Endodermal cell (in vitro differentiated cells): ENCODE measurements at regions not wholly inside any gene's neighbourhood (a gene's known extent, or its start where the extent isn't known, plus 50 kb on each side); places are given as distances from the start of the nearest gene placed in this dataset.

Experiments used
- DNase-seq: peaks from one replicate; pipeline ENCODE4 v3.0.0-alpha.2; 2017
- H3K27ac ChIP-seq: 2 replicates; pipeline ENCODE4 v1.5.1; 2013; ENCODE audit warnings: mild to moderate bottlenecking, low read depth, low read length, moderate library complexity
- H3K27me3 ChIP-seq: 2 replicates; pipeline ENCODE4 v1.6.1; 2013; ENCODE audit warnings: mild to moderate bottlenecking, low read length, moderate library complexity; ENCODE audit not compliant: insufficient read depth, control insufficient read depth, poor library complexity, severe bottlenecking
- H3K36me3 ChIP-seq: 2 replicates; pipeline ENCODE4 v1.7.0; 2013; ENCODE audit warnings: mild to moderate bottlenecking, low read length, moderate library complexity; ENCODE audit not compliant: control insufficient read depth, insufficient read depth
- H3K4me1 ChIP-seq: one replicate; pipeline ENCODE4 v1.7.0; 2013; ENCODE audit warnings: low read length; ENCODE audit not compliant: control insufficient read depth, insufficient read depth
- H3K4me3 ChIP-seq: 2 replicates; pipeline ENCODE4 v1.5.1; 2013; ENCODE audit warnings: mild to moderate bottlenecking, low read length, moderate library complexity
- H3K9ac ChIP-seq: 2 replicates; pipeline ENCODE4 v1.6.1; 2013; ENCODE audit warnings: mild to moderate bottlenecking, low read length, moderate library complexity; ENCODE audit not compliant: poor library complexity, severe bottlenecking; ENCODE audit errors: extremely low read depth
- H3K9me3 ChIP-seq: 2 replicates; pipeline ENCODE4 v1.6.1; 2013; ENCODE audit warnings: mild to moderate bottlenecking, low read length, moderate library complexity; ENCODE audit not compliant: control insufficient read depth
- H3K27ac Mint-ChIP-seq: 2 replicates; pipeline ENCODE4 v1.8.0; 2020; ENCODE audit warnings: mixed read lengths
- H3K27me3 Mint-ChIP-seq: 2 replicates; pipeline ENCODE4 v1.8.0; 2021; ENCODE audit warnings: mild to moderate bottlenecking, mixed read lengths; ENCODE audit not compliant: insufficient read depth
- H3K36me3 Mint-ChIP-seq: 2 replicates; pipeline ENCODE4 v1.8.0; 2020; ENCODE audit warnings: low read depth, mixed read lengths
- H3K4me1 Mint-ChIP-seq: 2 replicates; pipeline ENCODE4 v1.8.0; 2020; ENCODE audit warnings: mixed read lengths
- H3K4me3 Mint-ChIP-seq: 2 replicates; pipeline ENCODE4 v1.8.0; 2020; ENCODE audit warnings: mild to moderate bottlenecking, moderate library complexity, mixed read lengths
- H3K9me3 Mint-ChIP-seq: 2 replicates; pipeline ENCODE4 v1.8.0; 2020; ENCODE audit warnings: mild to moderate bottlenecking, mixed read lengths
- WGBS, 2 experiments: methylation state at CpG; one replicate each; pipeline versions ENCODE4 v1.1.5 to v1.1.7; 2013; ENCODE audit warnings: missing lambda C conversion rate in 2 of 2, mixed read lengths in 1 of 2; ENCODE audit not compliant: insufficient coverage in 1 of 2, insufficient read length in 1 of 2; 5-methylcytosine and 5-hydroxymethylcytosine counted together
- TF ChIP-seq, protein P1 (sequence below): fragments of 200-600 bp; sonication (generic); conservative IDR thresholded peaks from 2 replicates; pipeline ENCODE4 v1.5.0; 2021; ENCODE audit warnings: antibody characterized with exemption, mild to moderate bottlenecking

DNA sequence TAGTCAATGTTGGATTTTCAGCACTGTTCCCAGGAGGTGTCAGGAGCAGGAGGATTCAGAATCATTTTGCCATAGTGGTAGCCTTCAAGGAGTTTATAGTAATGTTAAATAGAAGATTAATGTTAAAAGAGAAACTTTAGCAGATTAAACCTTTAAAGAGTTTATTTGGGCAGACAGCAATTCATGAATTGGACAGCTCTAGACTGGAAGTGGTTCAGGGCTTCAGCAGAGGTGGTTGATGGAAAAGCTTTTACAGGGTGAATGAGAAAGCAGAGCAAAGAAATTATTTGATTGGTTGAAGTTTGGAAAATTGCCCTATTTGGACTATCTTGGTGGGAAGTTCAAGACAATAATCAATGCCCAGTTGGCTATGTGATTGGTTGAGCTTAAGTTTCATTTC, 416.6 kb upstream of the TBL1XR1 start:
- Mint-ChIP-seq H3K9me3 (no peaks in the 10 kb centered on the region), H3K27me3 (no peaks in the 10 kb centered on the region), H3K4me1 (peaks cover 28% of the 10 kb centered on the region), H3K27ac (no peak overlapping the region), H3K36me3 (no peaks in the 10 kb centered on the region), H3K4me3 (no peak overlapping the region)
- DNase-seq = no peak
- Histone ChIP-seq H3K9ac (no peak overlapping the region), H3K27ac (no peak overlapping the region), H3K36me3 (no peaks in the 10 kb centered on the region), H3K4me3 (no peak overlapping the region), H3K27me3 (no peaks in the 10 kb centered on the region), H3K4me1 (peaks cover 6% of the 10 kb centered on the region), H3K9me3 (peaks cover 6% of the 10 kb centered on the region)
- TF ChIP-seq, protein P1, sequence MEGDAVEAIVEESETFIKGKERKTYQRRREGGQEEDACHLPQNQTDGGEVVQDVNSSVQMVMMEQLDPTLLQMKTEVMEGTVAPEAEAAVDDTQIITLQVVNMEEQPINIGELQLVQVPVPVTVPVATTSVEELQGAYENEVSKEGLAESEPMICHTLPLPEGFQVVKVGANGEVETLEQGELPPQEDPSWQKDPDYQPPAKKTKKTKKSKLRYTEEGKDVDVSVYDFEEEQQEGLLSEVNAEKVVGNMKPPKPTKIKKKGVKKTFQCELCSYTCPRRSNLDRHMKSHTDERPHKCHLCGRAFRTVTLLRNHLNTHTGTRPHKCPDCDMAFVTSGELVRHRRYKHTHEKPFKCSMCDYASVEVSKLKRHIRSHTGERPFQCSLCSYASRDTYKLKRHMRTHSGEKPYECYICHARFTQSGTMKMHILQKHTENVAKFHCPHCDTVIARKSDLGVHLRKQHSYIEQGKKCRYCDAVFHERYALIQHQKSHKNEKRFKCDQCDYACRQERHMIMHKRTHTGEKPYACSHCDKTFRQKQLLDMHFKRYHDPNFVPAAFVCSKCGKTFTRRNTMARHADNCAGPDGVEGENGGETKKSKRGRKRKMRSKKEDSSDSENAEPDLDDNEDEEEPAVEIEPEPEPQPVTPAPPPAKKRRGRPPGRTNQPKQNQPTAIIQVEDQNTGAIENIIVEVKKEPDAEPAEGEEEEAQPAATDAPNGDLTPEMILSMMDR = no peak

DNA sequence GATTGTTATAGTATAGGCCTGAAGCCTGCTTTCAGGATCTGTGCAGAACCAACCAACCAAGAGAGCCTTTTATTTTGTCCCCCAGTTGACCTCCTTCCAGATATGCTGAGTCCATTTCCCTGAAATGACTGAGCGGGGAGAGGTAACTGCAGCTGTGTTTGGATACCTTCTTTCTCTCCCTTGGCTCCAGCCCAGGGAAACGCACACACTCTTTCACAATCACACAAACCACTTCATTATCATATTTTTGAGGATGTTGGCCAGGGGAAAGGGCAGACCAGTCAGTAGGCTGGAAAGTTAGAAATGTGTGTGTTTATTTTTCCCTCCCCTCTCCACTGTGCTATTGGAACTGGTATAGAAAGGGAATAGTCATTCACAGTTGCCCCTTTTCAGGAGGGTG, 417.7 kb upstream of the TBL1XR1 start:
- no peaks in the 10 kb centered on the region for H3K36me3 ChIP-seq
- peaks cover 6% of the 10 kb centered on the region for H3K4me1 ChIP-seq
- H3K4me1 Mint-ChIP-seq = peaks cover 20% of the 10 kb centered on the region
- TF ChIP-seq, protein P1 = no peak
- no peaks in the 10 kb centered on the region for H3K9me3 Mint-ChIP-seq
- H3K27ac Mint-ChIP-seq = no peak overlapping the region
- no peaks in the 10 kb centered on the region for H3K27me3 Mint-ChIP-seq
- H3K27me3 ChIP-seq = no peaks in the 10 kb centered on the region
- no peak overlapping the region for H3K4me3 Mint-ChIP-seq
- WGBS, 2 experiments = 84 to 100% methylated on average over 1 of the region's 2 CpGs
- peaks cover 6% of the 10 kb centered on the region for H3K9me3 ChIP-seq
- no peak overlapping the region for H3K4me3 ChIP-seq
- H3K9ac ChIP-seq = no peak overlapping the region
- no peak overlapping the region for H3K27ac ChIP-seq
- no peaks in the 10 kb centered on the region for H3K36me3 Mint-ChIP-seq
- DNase-seq = no peak

DNA sequence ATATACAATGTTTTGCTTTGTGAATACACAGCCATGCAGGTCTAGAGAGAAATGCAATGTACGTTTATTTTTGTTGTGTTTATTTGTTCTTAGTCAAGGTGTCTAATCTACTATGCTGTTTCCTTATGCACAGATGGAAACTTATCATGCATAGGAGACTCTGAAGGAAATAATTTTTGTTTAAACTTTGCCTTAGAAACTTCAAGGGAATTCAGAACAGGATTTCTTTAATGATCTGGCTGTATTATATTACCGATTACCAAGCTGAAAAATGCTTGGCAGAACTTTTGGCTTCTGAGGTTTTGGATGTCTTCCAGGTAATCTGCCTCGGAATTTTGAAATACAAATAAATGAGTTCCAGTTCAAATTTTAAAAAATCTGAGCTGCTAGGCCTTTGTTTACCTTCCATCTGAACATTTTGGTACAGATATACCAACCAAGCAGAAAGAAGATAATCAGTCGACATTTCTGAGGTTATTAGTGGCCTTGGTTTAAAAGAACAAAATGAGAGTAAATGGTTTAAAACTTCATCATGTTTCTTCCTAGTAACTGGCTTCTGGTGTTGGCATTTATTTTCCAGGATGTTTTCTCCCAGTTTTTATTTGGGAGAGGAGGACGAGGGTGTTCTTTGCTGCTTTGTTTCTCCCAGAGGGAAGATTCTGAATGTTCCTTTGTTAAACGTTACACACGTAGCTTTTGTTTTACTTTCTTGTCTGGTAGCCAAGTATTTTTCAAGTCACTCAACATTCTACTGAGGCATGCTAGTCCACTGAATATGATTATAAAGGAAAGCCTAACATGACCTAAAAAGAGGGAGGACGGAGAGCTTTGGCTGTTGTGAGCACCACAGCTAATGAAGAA, 421.8 kb upstream of the TBL1XR1 start:
- no peak overlapping the region for H3K4me3 ChIP-seq
- Mint-ChIP-seq H3K4me1 (peaks cover 6% of the 10 kb centered on the region), H3K36me3 (no peaks in the 10 kb centered on the region), H3K27ac (no peak overlapping the region), H3K9me3 (no peaks in the 10 kb centered on the region), H3K4me3 (no peak overlapping the region), H3K27me3 (no peaks in the 10 kb centered on the region)
- H3K27me3 ChIP-seq = no peaks in the 10 kb centered on the region
- no peaks in the 10 kb centered on the region for H3K36me3 ChIP-seq
- H3K4me1 ChIP-seq = no peaks in the 10 kb centered on the region
- no peak overlapping the region for H3K9ac ChIP-seq
- no peak overlapping the region for H3K27ac ChIP-seq
- TF ChIP-seq, protein P1 = no peak
- no peak for DNase-seq
- H3K9me3 ChIP-seq = peaks cover under 1% of the 10 kb centered on the region
- 90 to 96% methylated on average over 4 to 8 of the region's 8 CpGs for WGBS, 2 experiments
